IMR-90 (cell line): ENCODE measurements at regions not wholly inside any gene's neighbourhood (a gene's known extent, or its start where the extent isn't known, plus 50 kb on each side); places are given as distances from the start of the nearest gene placed in this dataset.

Experiments
- MAZ ChIP-seq: IDR thresholded peaks from 2 replicates; pipeline ENCODE4 v1.6.1; 2012; ENCODE audit warnings: low read depth, mild to moderate bottlenecking, low read length, improper control_type of control experiment, moderate library complexity, borderline replicate concordance
- MXI1 ChIP-seq: IDR thresholded peaks from 2 replicates; pipeline ENCODE4 v1.6.1; 2012; ENCODE audit warnings: low read depth, mild to moderate bottlenecking, low read length, moderate library complexity, borderline replicate concordance
- TF ChIP-seq, protein P1 (sequence below): conservative IDR thresholded peaks from 2 replicates; pipeline ENCODE4 v1.5.1; 2012; ENCODE audit warnings: mild to moderate bottlenecking, low read depth, low read length, improper control_type of control experiment

DNA sequence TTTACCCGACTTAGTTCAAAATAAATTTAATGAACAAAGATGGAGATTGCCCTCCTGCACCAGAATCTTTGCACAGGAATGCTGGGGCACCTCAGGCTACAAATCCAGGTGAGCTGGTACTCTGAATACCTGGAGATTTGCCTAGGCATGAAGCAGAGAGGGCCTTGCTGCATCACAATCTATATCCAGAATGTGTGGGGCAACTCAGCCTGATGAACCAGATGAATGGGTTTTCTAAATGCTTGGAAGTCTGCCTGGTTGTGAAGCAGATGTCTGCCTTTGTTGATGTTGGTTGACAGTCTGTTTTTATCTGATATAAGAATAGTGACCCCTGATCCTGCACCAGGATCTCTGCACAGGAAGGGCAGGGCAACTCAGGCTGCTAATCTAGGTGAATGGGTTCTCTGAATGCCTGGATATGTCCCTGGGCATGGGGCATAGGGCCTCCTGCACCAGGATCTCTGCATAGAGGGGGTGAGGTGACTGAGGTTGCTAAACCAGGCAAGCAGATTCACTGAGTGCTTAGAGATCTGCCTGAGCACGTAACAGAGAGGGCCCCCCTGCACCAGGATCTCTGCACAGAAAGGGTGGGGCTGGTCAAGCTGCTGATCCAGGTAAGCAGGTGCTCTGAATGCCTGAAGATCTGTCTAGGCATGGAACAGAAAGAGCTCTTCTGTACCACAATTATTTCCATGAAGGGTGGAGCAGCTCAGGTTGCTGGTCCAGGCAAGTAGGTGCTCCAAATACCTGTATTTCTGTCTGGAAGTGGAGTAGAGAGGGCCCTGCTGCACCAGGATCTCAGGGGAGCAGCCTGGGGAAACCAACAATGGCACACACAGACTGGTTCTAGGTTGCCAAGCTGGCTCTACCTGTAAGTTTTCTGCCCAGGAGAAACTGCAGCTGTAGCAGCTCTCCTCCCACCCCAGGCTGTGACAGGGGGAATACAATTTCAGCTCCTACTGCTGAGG is 437.5 kb downstream of the MMUT start:
- TF ChIP-seq, protein P1, sequence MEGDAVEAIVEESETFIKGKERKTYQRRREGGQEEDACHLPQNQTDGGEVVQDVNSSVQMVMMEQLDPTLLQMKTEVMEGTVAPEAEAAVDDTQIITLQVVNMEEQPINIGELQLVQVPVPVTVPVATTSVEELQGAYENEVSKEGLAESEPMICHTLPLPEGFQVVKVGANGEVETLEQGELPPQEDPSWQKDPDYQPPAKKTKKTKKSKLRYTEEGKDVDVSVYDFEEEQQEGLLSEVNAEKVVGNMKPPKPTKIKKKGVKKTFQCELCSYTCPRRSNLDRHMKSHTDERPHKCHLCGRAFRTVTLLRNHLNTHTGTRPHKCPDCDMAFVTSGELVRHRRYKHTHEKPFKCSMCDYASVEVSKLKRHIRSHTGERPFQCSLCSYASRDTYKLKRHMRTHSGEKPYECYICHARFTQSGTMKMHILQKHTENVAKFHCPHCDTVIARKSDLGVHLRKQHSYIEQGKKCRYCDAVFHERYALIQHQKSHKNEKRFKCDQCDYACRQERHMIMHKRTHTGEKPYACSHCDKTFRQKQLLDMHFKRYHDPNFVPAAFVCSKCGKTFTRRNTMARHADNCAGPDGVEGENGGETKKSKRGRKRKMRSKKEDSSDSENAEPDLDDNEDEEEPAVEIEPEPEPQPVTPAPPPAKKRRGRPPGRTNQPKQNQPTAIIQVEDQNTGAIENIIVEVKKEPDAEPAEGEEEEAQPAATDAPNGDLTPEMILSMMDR: no peak
- TF ChIP-seq MAZ (no peak), MXI1 (no peak)
